Gastrocnemius medialis (tissue), 4 donors: ENCODE measurements at regions not wholly inside any gene's neighbourhood (a gene's known extent, or its start where the extent isn't known, plus 50 kb on each side); places are given as distances from the start of the nearest gene placed in this dataset.

Source experiments
- ATAC-seq, 2 donors: fragments of 150-250 bp; one replicate each; pipeline ENCODE4 v1.9.1; 2016
- DNase-seq, 2 donors: peaks; one replicate each; pipeline ENCODE4 v3.0.0-alpha.2; 2019
- H3K27ac ChIP-seq, 4 donors: fragments of 200-600 bp; sonication (generic); 1 replicate in 1 of 4; 2 replicates in 3 of 4; pipeline ENCODE4 v1.5.1; 2016 to 2018; ENCODE audit warnings: mild to moderate bottlenecking in 2 of 4, moderate library complexity in 1 of 4
- H3K27me3 ChIP-seq, 3 donors: fragments of 200-600 bp; sonication (generic) in 2 of 3; 1 replicate in 1 of 3; 2 replicates in 2 of 3; pipeline versions ENCODE4 v1.5.1 to v1.6.0; 2016 to 2019; ENCODE audit warnings: mild to moderate bottlenecking in 1 of 3, moderate library complexity in 1 of 3
- H3K36me3 ChIP-seq, 2 donors: fragments of 200-600 bp; sonication (generic) in 1 of 2; one replicate each; pipeline ENCODE4 v1.5.1; 2017 to 2018
- H3K4me1 ChIP-seq, 2 donors: fragments of 200-600 bp; sonication (generic) in 1 of 2; one replicate each; pipeline ENCODE4 v1.5.1; 2016 to 2017; ENCODE audit warnings: mild to moderate bottlenecking in 2 of 2
- H3K4me3 ChIP-seq, 4 donors: fragments of 200-600 bp; sonication (generic) in 3 of 4; 1 replicate in 1 of 4; 2 replicates in 3 of 4; pipeline ENCODE4 v1.5.1; 2016 to 2019; ENCODE audit warnings: mild to moderate bottlenecking in 2 of 4
- H3K9me3 ChIP-seq, 3 donors: fragments of 200-600 bp; sonication (generic) in 2 of 3; 1 replicate in 1 of 3; 2 replicates in 2 of 3; pipeline ENCODE4 v1.5.1; 2016 to 2019
- CTCF ChIP-seq, 5 experiments: fragments of 450-650 bp in 3 of 5; fragments of 200-600 bp in 2 of 5; sonication (generic) in 2 of 5; IDR thresholded peaks in 4 of 5; conservative IDR thresholded peaks in 1 of 5; 1 replicate in 4 of 5; 2 replicates in 1 of 5; pipeline ENCODE4 v1.5.1; 2016 to 2019; ENCODE audit warnings: antibody characterized with exemption in 5 of 5, mild to moderate bottlenecking in 3 of 5, moderate library complexity in 3 of 5
- POLR2A ChIP-seq, 2 donors: fragments of 450-650 bp; IDR thresholded peaks; one replicate each; pipeline ENCODE4 v1.6.1; 2017; ENCODE audit warnings: antibody characterized with exemption in 2 of 2, mild to moderate bottlenecking in 2 of 2, moderate library complexity in 2 of 2
- in situ Hi-C, 4 donors: fragments of 200-750 bp; cut with MboI; loops; one replicate each; pipeline versions ENCODE4 v1.15.0 to v1.8.0; 2017; ENCODE audit warnings: low sequenced_read_pairs in 4 of 4
- intact Hi-C: fragments of 100-400 bp; cut with DNase I; formaldehyde crosslinking; loops from one replicate; pipeline ENCODE4 v1.15.1; 2023; ENCODE audit warnings: low total_unique reads

- Histone ChIP-seq H3K9me3 (no peaks in the 10 kb centered on the region), H3K27ac (no peak overlapping the region), H3K36me3 (no peaks in the 10 kb centered on the region), H3K27me3 (peaks cover 0 to 4% (median 0%) of the 10 kb centered on the region in 3 donors), H3K4me1 (no peaks in the 10 kb centered on the region), H3K4me3 (no peak overlapping the region)
- TF ChIP-seq CTCF (IDR thresholded peaks at IDR 0.05 in 4 of 5, conservative IDR thresholded peaks at IDR 0.05 in 1 of 5) = no peak
- no peak for TF ChIP-seq POLR2A (IDR thresholded peaks at IDR 0.05)
- in situ Hi-C loops = no loop called here
- intact Hi-C loops = no loop called here
- no peak for DNase-seq
- no peak for ATAC-seq
Measured at GRCh38 chr20:48336597-48336996, 491.2 kb downstream of the PREX1 start.

DNA sequence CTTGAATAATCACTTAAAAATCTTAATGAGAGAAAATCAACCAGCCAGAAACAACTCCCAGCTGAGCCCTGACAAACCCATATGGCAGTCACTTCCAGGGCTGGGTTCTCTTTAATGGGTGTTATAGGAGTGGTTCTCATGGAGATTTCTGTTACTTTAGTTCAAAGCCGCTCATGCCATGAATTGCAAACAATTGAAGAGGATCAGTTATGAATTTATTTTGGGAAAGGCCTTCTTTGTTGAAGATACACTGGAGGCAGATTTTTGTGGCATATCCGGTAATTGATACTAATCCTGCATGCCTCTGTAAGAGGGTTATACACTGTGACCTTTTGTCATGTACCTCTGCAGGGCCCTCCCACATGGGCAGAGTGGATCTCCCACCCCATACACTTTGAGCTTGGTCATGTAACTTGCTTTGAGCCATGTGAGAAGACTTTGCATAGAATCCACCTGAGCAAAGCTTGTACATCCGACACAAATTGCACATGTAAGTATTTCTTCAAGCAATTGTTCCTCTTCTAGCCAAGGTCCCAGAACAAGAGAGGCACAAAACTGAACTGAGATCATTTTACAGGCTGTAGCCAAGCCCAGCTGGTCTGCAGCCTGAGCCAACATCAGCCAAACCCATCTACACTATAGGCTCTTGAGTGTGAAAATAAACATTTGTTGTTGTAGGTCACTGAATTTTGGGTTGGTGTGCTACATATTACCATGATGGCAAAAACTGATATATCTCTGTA, 492.3 kb downstream of the PREX1 start:
- intact Hi-C loops = no loop called here
- Histone ChIP-seq H3K27me3 (peaks cover 0 to 4% (median 0%) of the 10 kb centered on the region in 3 donors), H3K27ac (no peak overlapping the region), H3K4me3 (no peak overlapping the region), H3K36me3 (no peaks in the 10 kb centered on the region), H3K4me1 (no peaks in the 10 kb centered on the region), H3K9me3 (no peaks in the 10 kb centered on the region)
- in situ Hi-C loops = no loop called here
- no peak for ATAC-seq
- DNase-seq = no peak
- no peak for TF ChIP-seq POLR2A (IDR thresholded peaks at IDR 0.05)

DNA sequence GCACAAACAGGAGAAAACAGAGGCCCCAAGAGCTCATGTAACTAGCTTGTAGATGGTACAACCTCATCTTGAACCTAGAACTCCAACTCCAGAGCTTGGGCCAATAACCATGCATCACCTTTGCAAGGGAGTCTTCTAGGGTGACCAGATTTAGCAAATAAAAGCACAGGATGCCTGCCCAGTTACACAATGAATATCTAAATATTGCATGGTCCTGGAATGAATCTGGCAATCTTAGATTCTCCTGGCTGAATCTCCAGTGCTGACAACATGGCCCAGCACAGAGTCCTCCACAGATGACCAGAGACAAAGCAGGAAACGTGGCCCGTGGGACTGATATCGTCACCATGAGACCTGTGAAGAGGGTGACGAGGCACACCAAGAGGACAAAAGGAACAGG, 494.1 kb downstream of the PREX1 start:
- ATAC-seq (no peak), DNase-seq (no peak)
- Histone ChIP-seq H3K4me3 (no peak overlapping the region), H3K4me1 (no peaks in the 10 kb centered on the region), H3K9me3 (no peaks in the 10 kb centered on the region), H3K27ac (no peak overlapping the region), H3K27me3 (peaks cover 0 to 4% (median 0%) of the 10 kb centered on the region in 3 donors), H3K36me3 (no peaks in the 10 kb centered on the region)
- TF ChIP-seq POLR2A (IDR thresholded peaks at IDR 0.05) = no peak
- no peak for TF ChIP-seq CTCF (IDR thresholded peaks at IDR 0.05 in 4 of 5, conservative IDR thresholded peaks at IDR 0.05 in 1 of 5)
- in situ Hi-C loops = no loop called here
- intact Hi-C loops = no loop called here

DNA sequence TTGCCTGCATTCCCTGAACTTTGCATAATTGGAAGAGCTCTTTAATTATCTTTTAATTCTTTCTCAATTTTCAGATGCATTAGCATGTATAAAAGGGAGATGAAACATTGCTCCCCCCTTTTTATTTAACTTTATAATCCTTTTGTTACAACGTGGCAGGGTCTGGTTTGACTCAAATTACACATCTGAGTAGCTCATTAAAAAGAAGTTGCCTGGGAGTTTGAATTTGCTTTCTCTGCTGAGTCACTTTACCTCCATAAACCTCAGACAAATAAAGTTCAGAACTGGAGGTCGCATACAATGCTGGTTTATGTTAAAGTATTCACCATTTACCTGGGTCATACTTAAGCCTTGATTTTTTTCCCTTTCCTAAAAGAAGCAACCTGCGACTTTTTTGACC, 495.2 kb downstream of the PREX1 start:
- H3K36me3 ChIP-seq = no peaks in the 10 kb centered on the region
- in situ Hi-C loops = no loop called here
- no peak for DNase-seq
- peaks cover 0 to under 1% of the 10 kb centered on the region in 2 donors for H3K4me1 ChIP-seq
- no peaks in the 10 kb centered on the region for H3K9me3 ChIP-seq
- H3K4me3 ChIP-seq = no peak overlapping the region
- TF ChIP-seq CTCF (IDR thresholded peaks at IDR 0.05 in 4 of 5, conservative IDR thresholded peaks at IDR 0.05 in 1 of 5) (no peak), POLR2A (IDR thresholded peaks at IDR 0.05) (no peak)
- ATAC-seq = no peak
- peaks cover 0 to 3% (median 0%) of the 10 kb centered on the region in 3 donors for H3K27me3 ChIP-seq
- intact Hi-C loops = no loop called here
- H3K27ac ChIP-seq = no peak overlapping the region

DNA sequence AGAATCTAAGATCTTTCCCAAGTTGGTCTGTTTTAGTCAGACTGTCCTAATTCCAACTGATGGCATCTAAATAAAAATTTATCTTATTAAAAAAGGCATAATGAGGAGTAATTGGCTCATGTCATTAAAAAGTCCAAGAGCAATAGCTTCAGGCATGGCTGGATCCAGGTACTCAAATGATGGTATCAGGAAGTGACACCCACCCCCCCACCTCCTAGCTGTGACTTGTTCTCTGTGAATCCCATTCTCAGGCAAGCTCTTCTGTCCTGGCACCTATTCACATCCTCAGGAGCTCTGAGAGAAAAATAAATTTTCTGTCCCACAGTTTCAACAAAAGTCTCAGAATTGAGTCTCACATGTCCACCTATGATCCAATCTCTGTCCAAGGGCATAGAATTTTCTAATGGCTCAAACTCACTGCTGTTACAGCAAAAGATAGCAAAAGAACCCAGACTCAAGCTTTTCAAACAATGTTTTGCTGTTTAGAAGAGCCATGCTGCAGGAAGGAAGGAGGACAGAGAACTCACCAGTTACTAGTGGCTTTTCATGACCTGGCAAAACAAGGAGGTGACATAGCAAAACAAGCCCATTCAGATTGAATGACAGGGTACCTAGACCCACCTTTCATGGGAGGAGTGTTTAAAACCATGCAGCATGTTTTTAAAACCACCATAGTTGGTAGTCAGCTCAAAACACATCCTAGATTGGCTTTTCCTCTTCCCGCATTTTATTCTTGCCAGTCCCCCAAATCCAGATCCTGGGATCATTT, 496.1 kb downstream of the PREX1 start:
- in situ Hi-C loops = no loop called here
- no peak for DNase-seq
- intact Hi-C loops = no loop called here
- H3K36me3 ChIP-seq = no peaks in the 10 kb centered on the region
- ATAC-seq = no peak
- TF ChIP-seq POLR2A (IDR thresholded peaks at IDR 0.05) (no peak), CTCF (IDR thresholded peaks at IDR 0.05 in 4 of 5, conservative IDR thresholded peaks at IDR 0.05 in 1 of 5) (no peak)
- H3K4me3 ChIP-seq = no peak overlapping the region
- H3K27me3 ChIP-seq = no peaks in the 10 kb centered on the region
- no peak overlapping the region for H3K27ac ChIP-seq
- peaks cover 3 to 5% of the 10 kb centered on the region in 2 donors for H3K4me1 ChIP-seq
- no peaks in the 10 kb centered on the region for H3K9me3 ChIP-seq
